Smooth muscle cell (in vitro differentiated cells): ENCODE measurements at regions not wholly inside any gene's neighbourhood (a gene's known extent, or its start where the extent isn't known, plus 50 kb on each side); places are given as distances from the start of the nearest gene placed in this dataset.
A peak's percentile ranks its signal among the peaks of the same experiment; 100 is the strongest.

Experiments used
- DNase-seq: peaks from one replicate; lab custom pipeline; 2025; ENCODE audit not compliant: unreplicated experiment; lab: John Stamatoyannopoulos, UW
- H2AFZ ChIP-seq: fragments of 200-600 bp; sonication (generic); 2 replicates; pipeline ENCODE4 v1.6.0; 2016; ENCODE audit warnings: antibody characterized with exemption, low read depth, mild to moderate bottlenecking
- H3F3A ChIP-seq: fragments of 200-600 bp; sonication (generic); 2 replicates; pipeline ENCODE4 v1.6.0; 2017; ENCODE audit warnings: antibody characterized with exemption, low read depth
- H3K27ac ChIP-seq: fragments of 200-600 bp; sonication (generic); 2 replicates; pipeline ENCODE4 v1.5.1; 2016; ENCODE audit warnings: low read depth, mild to moderate bottlenecking
- H3K27me3 ChIP-seq: fragments of 200-600 bp; sonication (generic); 2 replicates; pipeline ENCODE4 v1.6.1; 2016; ENCODE audit warnings: low read depth, mild to moderate bottlenecking
- H3K36me3 ChIP-seq: fragments of 200-600 bp; sonication (generic); 2 replicates; pipeline ENCODE4 v1.5.1; 2016; ENCODE audit warnings: low read depth
- H3K4me1 ChIP-seq: fragments of 200-600 bp; sonication (generic); 2 replicates; pipeline ENCODE4 v1.5.1; 2016; ENCODE audit warnings: low read depth
- H3K4me2 ChIP-seq: fragments of 200-600 bp; sonication (generic); 2 replicates; pipeline ENCODE4 v1.6.0; 2016; ENCODE audit warnings: mild to moderate bottlenecking
- H3K4me3 ChIP-seq: fragments of 200-600 bp; sonication (generic); 2 replicates; pipeline ENCODE4 v1.5.1; 2016; ENCODE audit warnings: mild to moderate bottlenecking
- H3K79me2 ChIP-seq: fragments of 200-600 bp; sonication (generic); 2 replicates; pipeline ENCODE4 v1.6.0; 2016; ENCODE audit warnings: low read depth, mild to moderate bottlenecking
- H3K9ac ChIP-seq: fragments of 200-600 bp; sonication (generic); 2 replicates; pipeline ENCODE4 v1.6.0; 2016; ENCODE audit warnings: low read depth
- H3K9me3 ChIP-seq: fragments of 200-600 bp; sonication (generic); replicated peaks from 2 replicates; pipeline ENCODE4 v1.5.1; 2016; ENCODE audit warnings: low read depth
- H4K20me1 ChIP-seq: fragments of 200-600 bp; sonication (generic); 2 replicates; pipeline ENCODE4 v1.6.0; 2016; ENCODE audit warnings: low read depth
- CTCF ChIP-seq: fragments of 200-600 bp; sonication (generic); IDR thresholded peaks from 2 replicates; pipeline ENCODE4 v1.5.1; 2017; ENCODE audit warnings: borderline replicate concordance, mild to moderate bottlenecking, antibody characterized with exemption; ENCODE audit not compliant: insufficient read depth, poor library complexity, severe bottlenecking
- WGBS: methylation state at CpG from one replicate; pipeline ENCODE4 v1.1.7; 2016; ENCODE audit warnings: low lambda C conversion rate; 5-methylcytosine and 5-hydroxymethylcytosine counted together

- H4K20me1 ChIP-seq, result no peaks in the 10 kb centered on the region
- H3F3A ChIP-seq, result no peaks in the 10 kb centered on the region
- no peaks in the 10 kb centered on the region for H3K9me3 ChIP-seq
- DNase-seq, result no peak
- H3K27me3 ChIP-seq, result no peaks in the 10 kb centered on the region
- H2AFZ ChIP-seq, result no peak overlapping the region
- no peak overlapping the region for H3K27ac ChIP-seq
- no peak for TF ChIP-seq CTCF
- no peak overlapping the region for H3K9ac ChIP-seq
- no peaks in the 10 kb centered on the region for H3K4me1 ChIP-seq
- 56% methylated on average over 4 of the region's 4 CpGs for WGBS
- no peak overlapping the region for H3K4me3 ChIP-seq
- no peak overlapping the region for H3K4me2 ChIP-seq
- no peaks in the 10 kb centered on the region for H3K36me3 ChIP-seq
- H3K79me2 ChIP-seq, result no peaks in the 10 kb centered on the region
These were observed 167.8 kb upstream of the ASIC2 start for GRCh38 chr17:33460781-33461450.

GRCh38 chr17:33463887-33464286, 170.8 kb upstream of the ASIC2 start:
- H3K79me2 ChIP-seq, result no peaks in the 10 kb centered on the region
- H3K4me2 ChIP-seq, result peak overlapping the region; percentile 5
- TF ChIP-seq CTCF, result no peak
- H2AFZ ChIP-seq, result no peak overlapping the region
- no peak for DNase-seq
- H3K36me3 ChIP-seq, result no peaks in the 10 kb centered on the region
- H3K4me3 ChIP-seq, result no peak overlapping the region
- H3K4me1 ChIP-seq, result no peaks in the 10 kb centered on the region
- no peaks in the 10 kb centered on the region for H3K27me3 ChIP-seq
- H3K9ac ChIP-seq, result no peak overlapping the region
- H4K20me1 ChIP-seq, result no peaks in the 10 kb centered on the region
- H3F3A ChIP-seq, result no peaks in the 10 kb centered on the region
- H3K9me3 ChIP-seq, result no peaks in the 10 kb centered on the region
- H3K27ac ChIP-seq, result peak overlapping the region; percentile 8

- peak overlapping the region; percentile 44 for H3K27ac ChIP-seq
- TF ChIP-seq CTCF, result no peak
- no peaks in the 10 kb centered on the region for H3K36me3 ChIP-seq
- H3K27me3 ChIP-seq, result no peaks in the 10 kb centered on the region
- H2AFZ ChIP-seq, result no peak overlapping the region
- H3K79me2 ChIP-seq, result no peaks in the 10 kb centered on the region
- DNase-seq, result no peak
- H3K4me1 ChIP-seq, result no peaks in the 10 kb centered on the region
- no peak overlapping the region for H3K4me3 ChIP-seq
- H3F3A ChIP-seq, result peaks cover 7% of the 10 kb centered on the region
- H3K9me3 ChIP-seq, result no peaks in the 10 kb centered on the region
- H4K20me1 ChIP-seq, result no peaks in the 10 kb centered on the region
- H3K4me2 ChIP-seq, result peak overlapping the region; percentile 24
- H3K9ac ChIP-seq, result no peak overlapping the region
These were observed 171.7 kb upstream of the ASIC2 start for GRCh38 chr17:33464669-33465280.

GRCh38 chr17:33469421-33469820, 176.3 kb upstream of the ASIC2 start:
- TF ChIP-seq CTCF, result no peak
- no peak overlapping the region for H3K4me3 ChIP-seq
- H3K27ac ChIP-seq, result peak overlapping the region; percentile 86
- peaks cover 4% of the 10 kb centered on the region for H3K4me1 ChIP-seq
- peaks cover 16% of the 10 kb centered on the region for H3F3A ChIP-seq
- H4K20me1 ChIP-seq, result no peaks in the 10 kb centered on the region
- DNase-seq, result no peak
- H3K27me3 ChIP-seq, result no peaks in the 10 kb centered on the region
- H3K36me3 ChIP-seq, result no peaks in the 10 kb centered on the region
- peak overlapping the region; percentile 58 for H3K4me2 ChIP-seq
- H3K9me3 ChIP-seq, result no peaks in the 10 kb centered on the region
- 66% methylated on average over 3 of the region's 3 CpGs for WGBS
- no peaks in the 10 kb centered on the region for H3K79me2 ChIP-seq
- no peak overlapping the region for H2AFZ ChIP-seq
- H3K9ac ChIP-seq, result peak overlapping the region; percentile 34
